ENCODE measurements at regions not wholly inside any gene's neighbourhood (a gene's known extent, or its start where the extent isn't known, plus 50 kb on each side); places are given as distances from the start of the nearest gene placed in this dataset.

- TF ChIP-seq POLR2A (IDR thresholded peaks at IDR 0.05; ENCODE audit: low read length): no peak
- TF ChIP-seq GATA1 (IDR thresholded peaks at IDR 0.05; ENCODE audit: low read depth, low read length): no peak
These were observed 123.8 kb upstream of the MARCKS start for GRCh38 chr6:113733381-113733780.
